Adipocyte (in vitro differentiated cells): ENCODE measurements at regions not wholly inside any gene's neighbourhood (a gene's known extent, or its start where the extent isn't known, plus 50 kb on each side); places are given as distances from the start of the nearest gene placed in this dataset.

ENCODE experiments used
- DNase-seq: peaks from one replicate; pipeline ENCODE4 v3.0.0-alpha.2; 2015; ENCODE audit warnings: low read depth
- H3K27me3 ChIP-seq: replicated peaks from 2 replicates; pipeline ENCODE4 v1.7.0; 2013; ENCODE audit warnings: mild to moderate bottlenecking, low read length, moderate library complexity; ENCODE audit not compliant: control insufficient read depth, insufficient read depth
- H3K36me3 ChIP-seq: 2 replicates; pipeline ENCODE4 v1.7.0; 2013; ENCODE audit warnings: low read length, mild to moderate bottlenecking, moderate library complexity; ENCODE audit not compliant: control insufficient read depth, insufficient read depth, severe bottlenecking
- H3K4me1 ChIP-seq: 2 replicates; pipeline ENCODE4 v1.7.0; 2013; ENCODE audit warnings: mild to moderate bottlenecking, low read length, moderate library complexity; ENCODE audit not compliant: control insufficient read depth, insufficient read depth
- H3K4me3 ChIP-seq: 2 replicates; pipeline ENCODE4 v1.7.0; 2013; ENCODE audit warnings: mild to moderate bottlenecking, low read length, moderate library complexity
- H3K9ac ChIP-seq: 2 replicates; pipeline ENCODE4 v1.7.0; 2013; ENCODE audit warnings: mild to moderate bottlenecking, low read length, moderate library complexity
- H3K9me3 ChIP-seq: 2 replicates; pipeline ENCODE4 v1.7.0; 2013; ENCODE audit warnings: mild to moderate bottlenecking, low read length, moderate library complexity; ENCODE audit not compliant: control insufficient read depth

DNA sequence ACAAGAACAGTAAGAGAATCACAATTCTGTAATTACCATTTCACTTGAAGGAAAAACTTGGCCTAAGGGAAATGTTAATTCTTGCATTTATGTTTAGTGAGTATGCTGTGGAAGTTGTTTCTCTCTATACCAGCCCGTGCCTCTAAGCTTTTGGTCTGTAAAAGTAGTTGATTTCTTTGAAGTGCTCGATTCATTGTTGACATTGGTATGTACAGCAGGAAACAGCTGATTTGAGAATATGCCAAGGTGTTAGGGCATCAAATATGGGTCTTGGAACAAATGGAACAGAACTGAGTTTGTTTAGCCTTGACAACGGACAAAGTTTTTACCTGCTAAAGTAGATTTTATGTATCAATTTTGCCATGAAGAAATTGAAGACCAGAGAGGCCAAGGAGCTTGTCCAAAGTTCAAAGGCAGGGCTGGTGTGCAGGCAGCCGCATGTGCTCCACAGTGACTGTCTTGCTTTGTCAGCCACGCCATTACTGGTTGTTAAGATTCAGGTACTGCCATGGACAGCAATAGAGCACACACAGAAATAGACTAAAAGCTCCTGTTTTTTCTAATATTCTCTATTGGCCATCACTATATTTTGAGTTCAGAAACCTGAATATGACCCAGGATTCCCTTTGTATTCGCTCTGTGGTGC is 75.5 kb upstream of the TLR3 start:
- no peak for DNase-seq
- Histone ChIP-seq H3K36me3 (no peaks in the 10 kb centered on the region), H3K9ac (no peak overlapping the region), H3K27me3 (no peaks in the 10 kb centered on the region), H3K9me3 (no peaks in the 10 kb centered on the region), H3K4me1 (peaks cover 8% of the 10 kb centered on the region), H3K4me3 (no peak overlapping the region)

DNA sequence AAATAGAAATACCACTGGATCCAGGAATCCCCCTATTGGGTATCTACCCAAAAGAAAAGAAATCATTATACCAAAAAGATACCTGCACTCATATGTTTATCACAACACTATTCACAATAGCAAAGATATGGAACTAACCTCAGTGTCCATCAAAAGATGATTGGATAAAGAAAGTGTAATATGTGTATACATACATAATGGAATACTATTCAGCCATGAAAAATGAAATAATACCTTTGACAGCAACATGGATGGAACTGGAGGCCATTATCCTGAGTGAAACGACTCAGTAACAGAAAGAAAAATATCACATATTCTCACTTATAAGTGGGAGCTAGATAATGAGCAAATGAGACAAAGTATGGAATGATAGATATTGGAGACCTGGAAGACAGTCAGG is 74.2 kb upstream of the TLR3 start:
- Histone ChIP-seq H3K4me3 (no peak overlapping the region), H3K4me1 (peaks cover 3% of the 10 kb centered on the region), H3K9me3 (no peaks in the 10 kb centered on the region), H3K27me3 (no peaks in the 10 kb centered on the region), H3K9ac (no peak overlapping the region), H3K36me3 (no peaks in the 10 kb centered on the region)
- DNase-seq = no peak

DNA sequence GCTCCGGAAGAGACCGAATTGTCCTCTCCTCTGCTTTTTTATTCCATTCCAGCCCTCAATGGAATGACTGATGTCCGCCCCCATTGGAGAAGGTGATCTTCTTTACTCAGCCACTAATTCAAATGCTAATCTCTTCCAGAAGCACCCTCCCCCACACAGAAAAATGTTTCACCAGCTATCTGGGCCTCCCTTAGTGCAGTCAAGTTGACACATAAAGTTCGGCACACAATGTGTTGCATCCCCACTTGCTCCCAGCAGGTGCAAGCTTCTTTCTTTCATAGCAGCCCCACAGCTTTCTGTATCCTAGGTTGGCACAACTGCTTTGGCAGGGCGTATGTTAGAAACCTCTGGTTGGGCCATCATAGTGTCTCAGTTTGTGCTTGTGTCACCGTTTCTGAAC is 73.3 kb upstream of the TLR3 start:
- Histone ChIP-seq H3K9ac (no peak overlapping the region), H3K27me3 (no peaks in the 10 kb centered on the region), H3K4me1 (peaks cover 3% of the 10 kb centered on the region), H3K4me3 (no peak overlapping the region), H3K9me3 (no peaks in the 10 kb centered on the region), H3K36me3 (no peaks in the 10 kb centered on the region)
- DNase-seq = no peak

DNA sequence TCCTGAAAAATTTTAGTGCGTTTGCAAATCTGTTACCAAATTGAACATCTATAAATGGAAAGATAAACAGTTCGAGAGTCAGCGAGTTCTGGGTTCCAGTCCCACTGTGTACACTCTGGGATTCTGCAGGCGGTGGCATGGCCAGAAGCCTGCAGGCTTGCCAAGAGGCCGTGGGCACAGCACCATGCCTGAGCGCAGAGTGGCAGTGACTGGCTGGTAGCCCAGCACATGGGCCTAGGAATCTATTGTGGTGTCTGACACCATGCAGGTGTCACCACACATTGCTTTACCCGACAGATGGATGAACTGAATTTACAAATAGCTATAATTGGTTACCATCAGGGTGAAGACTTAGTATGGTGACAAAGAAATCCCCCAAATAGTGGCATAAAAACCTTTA is 71.7 kb upstream of the TLR3 start:
- no peaks in the 10 kb centered on the region for H3K27me3 ChIP-seq
- H3K9me3 ChIP-seq = no peaks in the 10 kb centered on the region
- peaks cover 3% of the 10 kb centered on the region for H3K4me1 ChIP-seq
- no peaks in the 10 kb centered on the region for H3K36me3 ChIP-seq
- H3K9ac ChIP-seq = no peak overlapping the region
- no peak overlapping the region for H3K4me3 ChIP-seq
- DNase-seq = no peak

DNA sequence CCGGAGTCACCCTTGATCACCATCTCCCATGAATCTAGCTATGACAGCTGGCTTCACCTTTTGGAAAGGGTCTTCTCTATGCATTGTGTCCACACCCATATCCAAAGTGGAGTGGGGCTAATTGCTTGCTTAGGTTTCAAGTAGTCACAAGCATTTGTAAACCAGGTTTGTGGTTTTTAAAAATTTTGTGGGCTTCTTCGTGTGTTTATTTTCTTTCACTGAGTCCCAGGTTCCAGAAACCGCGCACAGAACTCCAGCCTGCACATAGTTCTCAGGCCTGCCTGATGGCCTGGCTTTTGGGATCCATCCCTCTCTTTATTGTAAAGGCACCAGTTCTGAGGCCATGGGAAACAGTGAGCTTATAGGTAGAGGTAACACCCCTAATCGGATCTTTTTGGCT is 70.2 kb upstream of the TLR3 start:
- no peak overlapping the region for H3K9ac ChIP-seq

DNA sequence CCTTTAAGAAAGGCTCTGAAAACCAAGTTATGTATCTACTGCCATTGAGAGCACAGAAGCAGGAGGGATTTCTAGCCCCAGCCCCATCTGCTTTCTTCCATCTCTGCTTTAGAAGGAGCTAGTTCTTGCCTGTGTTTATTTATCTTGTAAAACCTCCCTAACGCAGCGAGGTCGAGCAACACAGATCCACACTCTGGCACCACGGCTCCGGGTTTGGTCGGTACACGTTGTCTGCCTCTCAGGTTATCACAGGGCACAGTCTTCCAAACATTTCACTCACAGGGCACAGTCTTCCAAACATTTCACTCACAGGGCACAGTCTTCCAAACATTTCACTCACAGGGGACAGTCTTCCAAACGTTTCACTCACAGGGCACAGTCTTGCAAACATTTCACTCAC is 69.7 kb upstream of the TLR3 start:
- Histone ChIP-seq H3K4me1 (no peaks in the 10 kb centered on the region), H3K36me3 (no peaks in the 10 kb centered on the region), H3K9ac (no peak overlapping the region), H3K27me3 (no peaks in the 10 kb centered on the region), H3K4me3 (no peak overlapping the region), H3K9me3 (no peaks in the 10 kb centered on the region)
- no peak for DNase-seq

More for the DNA sequence above, 70.2 kb upstream of the TLR3 start:
- H3K36me3 ChIP-seq = no peaks in the 10 kb centered on the region
- no peak overlapping the region for H3K4me3 ChIP-seq
- H3K9me3 ChIP-seq = no peaks in the 10 kb centered on the region
- no peaks in the 10 kb centered on the region for H3K27me3 ChIP-seq
- DNase-seq = no peak
- H3K4me1 ChIP-seq = no peaks in the 10 kb centered on the region

DNA sequence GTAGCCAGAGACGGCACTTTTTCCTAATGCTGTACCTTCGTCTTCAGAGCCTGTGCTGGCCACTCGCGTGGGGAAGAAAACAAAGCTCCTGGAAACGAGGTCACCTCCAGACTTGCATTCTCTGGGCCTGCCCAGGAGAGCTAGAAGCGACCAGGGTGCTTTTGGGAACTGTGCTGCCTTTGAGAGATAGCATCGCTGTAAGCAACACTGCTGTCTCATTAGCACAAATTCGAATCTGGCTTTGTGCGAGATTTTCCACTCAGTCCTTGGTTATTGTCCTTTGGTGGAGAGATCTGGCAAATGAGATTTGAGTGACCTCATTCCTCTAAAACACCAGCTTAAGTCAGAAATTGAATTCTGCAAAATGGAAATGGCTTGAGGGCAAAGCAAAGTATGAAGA is 66.1 kb upstream of the TLR3 start:
- Histone ChIP-seq H3K27me3 (no peaks in the 10 kb centered on the region), H3K9me3 (no peaks in the 10 kb centered on the region), H3K4me1 (no peaks in the 10 kb centered on the region), H3K9ac (no peak overlapping the region), H3K36me3 (no peaks in the 10 kb centered on the region), H3K4me3 (no peak overlapping the region)
- DNase-seq = no peak

DNA sequence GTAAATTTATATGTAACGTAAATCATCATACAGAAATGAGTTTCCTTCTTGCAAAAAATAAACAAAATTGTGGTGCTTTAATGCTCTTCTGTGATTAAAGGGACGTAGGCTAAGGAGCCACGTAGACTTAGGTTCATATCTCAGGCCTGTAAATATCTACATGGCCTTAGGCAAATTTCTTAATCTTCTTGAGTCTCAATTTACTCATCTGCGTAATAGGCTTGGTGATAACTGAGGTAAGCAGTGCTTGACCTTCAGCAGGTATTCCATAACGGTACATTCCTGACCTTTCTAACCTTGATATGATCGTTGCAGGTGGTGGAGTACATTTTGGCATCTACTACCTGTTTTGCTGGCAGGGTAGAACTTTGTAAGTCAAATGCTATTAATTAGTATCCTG is 65.2 kb upstream of the TLR3 start:
- Histone ChIP-seq H3K36me3 (no peaks in the 10 kb centered on the region), H3K4me3 (no peak overlapping the region), H3K27me3 (no peaks in the 10 kb centered on the region)

DNA sequence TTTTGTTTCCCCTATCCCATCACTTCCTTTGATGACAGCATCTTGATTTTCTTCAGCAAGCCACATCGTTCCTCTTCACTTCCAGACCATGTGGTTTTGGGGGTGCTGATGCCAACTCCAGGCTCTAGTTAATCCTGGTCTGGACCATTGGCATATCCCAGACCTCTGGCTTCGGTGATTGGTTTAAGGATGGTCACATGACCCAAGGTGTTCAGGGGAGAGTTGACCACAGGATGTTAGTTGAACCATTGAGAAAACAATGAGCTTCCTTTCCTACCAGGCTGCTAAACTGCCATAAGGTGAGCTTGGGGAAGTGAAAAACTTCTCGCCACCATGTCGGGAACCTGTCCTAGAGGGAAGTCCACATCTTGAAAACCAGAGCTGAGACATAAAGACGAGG is 60.9 kb upstream of the TLR3 start:
- H3K4me1 ChIP-seq = no peaks in the 10 kb centered on the region
- no peaks in the 10 kb centered on the region for H3K36me3 ChIP-seq
- no peak overlapping the region for H3K4me3 ChIP-seq
- no peak for DNase-seq
- H3K27me3 ChIP-seq = no peaks in the 10 kb centered on the region
- H3K9ac ChIP-seq = no peak overlapping the region
- no peaks in the 10 kb centered on the region for H3K9me3 ChIP-seq

More for the DNA sequence above, 65.2 kb upstream of the TLR3 start:
- DNase-seq = no peak
- Histone ChIP-seq H3K4me1 (no peaks in the 10 kb centered on the region), H3K9ac (no peak overlapping the region), H3K9me3 (no peaks in the 10 kb centered on the region)

DNA sequence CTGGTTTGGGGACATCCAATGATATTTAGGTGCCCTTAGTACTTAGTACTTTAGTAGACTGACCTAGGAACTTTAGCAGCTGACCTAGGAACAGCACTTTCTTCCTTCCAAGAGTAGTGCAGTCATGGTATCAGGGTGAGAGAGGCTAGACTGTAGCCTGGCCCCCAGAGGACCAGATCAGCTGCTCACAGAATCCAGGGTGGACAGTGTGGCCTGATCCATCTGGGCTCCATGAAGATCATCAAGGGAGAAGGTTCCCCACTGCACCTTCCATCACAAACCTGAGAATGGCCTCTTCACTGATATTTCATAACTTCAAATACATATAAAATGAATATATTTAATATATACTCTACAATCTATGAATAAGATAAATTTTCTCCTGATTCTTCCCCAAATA is 59.0 kb upstream of the TLR3 start:
- H3K4me3 ChIP-seq = no peak overlapping the region
- no peak overlapping the region for H3K9ac ChIP-seq
- no peaks in the 10 kb centered on the region for H3K4me1 ChIP-seq
- no peaks in the 10 kb centered on the region for H3K36me3 ChIP-seq
- H3K9me3 ChIP-seq = no peaks in the 10 kb centered on the region
- DNase-seq = no peak
- no peaks in the 10 kb centered on the region for H3K27me3 ChIP-seq

DNA sequence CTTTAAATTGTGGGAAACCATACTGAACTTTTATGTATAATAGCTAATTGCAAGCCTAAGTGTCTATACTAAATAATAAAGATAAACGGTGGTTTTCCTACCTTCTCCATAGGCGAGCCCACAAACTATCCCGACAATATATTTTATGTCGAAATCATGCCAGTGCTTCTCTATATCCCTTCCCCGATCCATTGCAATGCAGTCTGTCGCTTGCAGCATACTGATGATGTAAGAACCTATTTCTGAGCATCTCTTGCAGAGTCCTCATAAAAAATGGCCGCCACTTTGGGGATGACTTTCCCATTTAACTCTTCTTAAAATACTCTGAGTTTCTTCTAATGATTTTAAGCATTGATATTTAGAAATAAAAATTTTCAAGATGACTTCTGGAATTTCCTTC is 58.1 kb upstream of the TLR3 start:
- H3K4me1 ChIP-seq = no peaks in the 10 kb centered on the region
- no peak overlapping the region for H3K9ac ChIP-seq
- no peaks in the 10 kb centered on the region for H3K36me3 ChIP-seq
- H3K9me3 ChIP-seq = no peaks in the 10 kb centered on the region
- no peak for DNase-seq
- H3K27me3 ChIP-seq = no peaks in the 10 kb centered on the region
- no peak overlapping the region for H3K4me3 ChIP-seq

DNA sequence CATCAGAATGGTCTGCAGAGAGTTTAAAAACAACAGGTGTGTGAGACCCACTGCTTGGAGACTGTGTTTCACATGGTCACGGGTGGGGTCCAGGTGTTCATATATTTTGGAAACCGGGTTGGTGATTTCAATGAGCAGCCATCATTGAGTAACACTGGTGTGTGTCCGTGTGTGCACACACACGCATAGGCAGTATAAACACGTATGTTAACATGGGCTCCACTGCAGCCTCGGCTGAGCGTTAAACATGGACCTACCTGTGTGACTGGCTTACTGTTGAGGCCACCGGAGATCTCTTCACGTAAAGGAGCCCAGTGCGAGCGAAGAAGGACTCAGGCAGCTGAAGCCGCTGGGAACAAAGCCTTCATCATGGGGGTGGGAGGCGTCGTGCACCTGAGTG is 56.9 kb upstream of the TLR3 start:
- H3K9ac ChIP-seq = no peak overlapping the region
- no peaks in the 10 kb centered on the region for H3K36me3 ChIP-seq
- no peaks in the 10 kb centered on the region for H3K4me1 ChIP-seq
- H3K4me3 ChIP-seq = no peak overlapping the region
- no peaks in the 10 kb centered on the region for H3K27me3 ChIP-seq
- DNase-seq = no peak
- no peaks in the 10 kb centered on the region for H3K9me3 ChIP-seq
